ENCODE measurements at regions not wholly inside any gene's neighbourhood (a gene's known extent, or its start where the extent isn't known, plus 50 kb on each side); places are given as distances from the start of the nearest gene placed in this dataset.
A peak's percentile ranks its signal among the peaks of the same experiment; 100 is the strongest.

DNA sequence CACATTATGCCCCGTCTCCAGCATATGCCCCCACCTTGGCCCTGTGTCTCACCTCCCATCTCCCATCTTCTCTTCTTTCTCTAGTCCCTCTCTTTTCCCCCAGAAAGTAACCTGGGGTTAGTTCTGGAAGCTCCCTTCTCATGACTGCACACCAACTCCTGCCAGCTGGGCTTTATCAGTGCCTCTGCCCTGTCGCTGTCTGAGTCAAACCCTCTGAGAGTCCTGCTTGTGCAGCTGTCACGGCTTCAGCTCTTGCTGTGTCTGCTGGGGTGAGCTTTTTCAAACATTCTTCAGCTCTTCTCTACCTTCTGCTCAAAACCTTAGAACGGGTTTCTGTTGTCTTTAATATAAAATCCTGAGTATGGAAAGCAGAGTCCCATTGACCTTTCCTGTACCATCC lies 304.5 kb upstream of the B3GAT1 start:
- DNase-seq, result no peak

DNA sequence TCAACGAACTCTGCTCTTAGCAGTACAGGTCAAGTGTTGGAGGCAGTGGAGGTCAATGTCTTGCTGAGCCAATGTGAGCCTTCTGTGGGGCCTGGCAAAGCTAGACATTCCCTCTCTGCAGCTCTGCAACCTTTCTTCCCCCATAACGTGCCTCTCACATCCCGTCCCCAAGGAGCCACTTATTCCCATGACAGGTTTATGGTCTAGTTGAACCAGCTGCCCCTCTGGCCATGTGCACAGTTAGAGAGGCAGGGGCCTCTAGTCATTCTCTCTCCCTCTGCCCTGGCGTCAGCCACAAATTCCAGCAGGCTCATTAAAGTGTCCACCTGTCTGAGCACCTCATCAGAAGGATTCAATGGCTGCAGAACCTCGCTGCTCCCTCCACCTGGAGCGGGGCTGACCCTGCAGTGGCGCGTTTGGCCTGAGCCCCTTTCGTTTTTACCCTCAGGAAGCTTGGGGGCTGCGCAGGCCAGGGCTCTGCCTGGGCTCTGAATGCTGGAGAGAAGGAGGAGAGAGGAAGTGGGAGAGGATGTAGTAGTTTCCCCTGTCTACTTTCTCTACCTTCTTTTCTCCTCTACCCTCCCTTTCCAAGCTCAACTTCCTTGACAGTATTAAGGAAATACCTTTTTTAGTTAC lies 302.1 kb upstream of the B3GAT1 start:
- peak in 1 of 3 experiments; percentile 99 for DNase-seq

GRCh38 chr11:134712228-134713145 lies 300.4 kb upstream of the B3GAT1 start:
- no peak for DNase-seq

DNA sequence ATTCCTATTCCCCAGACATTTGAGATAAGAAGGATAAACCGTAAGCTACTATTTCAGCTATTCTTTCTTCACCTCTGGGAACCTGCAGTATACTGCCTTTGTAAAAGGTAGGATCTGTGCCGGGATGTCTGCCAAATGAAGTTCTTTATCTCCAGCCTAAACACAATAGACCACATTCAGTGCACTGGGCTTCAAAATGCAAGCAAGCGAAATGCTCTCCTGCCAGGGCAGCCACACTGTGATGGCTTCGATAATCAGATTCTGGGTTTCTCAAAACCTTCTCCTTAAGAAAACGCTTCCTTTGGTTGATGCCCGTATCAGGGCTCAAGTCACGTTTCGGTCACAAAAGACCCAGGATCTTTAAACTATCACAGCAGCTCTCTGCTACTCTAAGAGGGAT lies 299.5 kb upstream of the B3GAT1 start:
- no peak for DNase-seq

DNA sequence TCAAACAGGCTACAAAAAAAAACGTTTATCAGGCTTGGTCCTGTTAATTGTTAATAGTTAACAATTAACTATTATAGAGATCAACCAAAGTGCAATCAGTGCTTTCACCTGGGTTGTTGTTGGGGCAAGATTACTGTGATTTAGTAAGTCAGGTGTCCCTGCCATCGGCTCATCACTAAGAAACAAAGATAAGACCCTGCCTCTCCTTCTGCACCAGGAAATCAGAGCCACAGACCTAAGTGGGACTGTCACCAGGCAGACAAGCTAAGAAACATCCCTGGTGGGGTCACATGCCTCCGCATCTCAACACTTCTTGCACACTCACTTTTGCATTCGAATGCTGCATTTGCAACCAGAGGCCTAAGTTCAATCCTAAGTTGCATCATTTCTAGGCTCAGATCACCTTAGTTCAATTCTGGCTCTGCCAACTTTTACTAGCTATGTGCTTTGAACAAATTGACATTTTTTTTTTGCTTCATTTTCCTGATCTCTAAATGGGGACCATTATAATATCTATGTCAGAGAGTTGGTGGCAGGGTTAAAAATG lies 298.9 kb upstream of the B3GAT1 start:
- DNase-seq, result no peak

- DNase-seq, result no peak
Observed at GRCh38 chr11:134705858-134706257, 293.8 kb upstream of the B3GAT1 start.

- DNase-seq, result no peak
Observed at GRCh38 chr11:134702827-134703226, 290.8 kb upstream of the B3GAT1 start.

DNA sequence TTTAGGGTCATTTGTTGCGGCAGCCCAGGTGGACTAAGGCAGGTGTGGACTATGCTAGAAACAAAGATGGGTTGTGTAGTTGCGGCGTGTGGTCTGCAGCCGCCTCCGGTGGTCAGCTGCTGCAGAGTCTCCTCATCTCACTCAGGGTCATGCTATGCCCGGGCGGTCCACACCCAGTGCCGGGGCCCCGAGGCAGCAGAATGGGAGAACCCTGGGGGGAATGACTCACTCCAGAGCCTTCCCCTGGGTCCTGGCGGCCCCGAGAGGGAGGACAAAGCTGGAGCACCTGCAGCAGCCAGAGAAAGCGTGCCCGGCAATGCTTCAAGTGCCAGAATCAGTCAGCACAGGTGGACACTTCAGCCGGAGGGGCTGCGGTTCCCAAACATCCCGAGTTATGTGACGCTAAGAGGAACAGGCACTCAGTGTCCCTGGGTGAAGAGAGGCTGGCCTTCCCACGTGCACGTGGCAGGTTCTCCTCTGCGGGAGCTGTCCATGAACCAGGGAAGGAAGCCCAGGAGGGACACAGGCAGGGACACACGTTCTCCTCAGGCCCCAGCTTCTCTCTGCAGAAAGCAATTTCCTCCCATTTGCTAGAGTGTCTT lies 289.6 kb upstream of the B3GAT1 start:
- peak in 2 of 3 experiments; percentile 12 to 58 for DNase-seq

GRCh38 chr11:134700101-134700640 lies 288.1 kb upstream of the B3GAT1 start:
- DNase-seq, result no peak

- no peak for DNase-seq
Observed at GRCh38 chr11:134696455-134696854, 284.4 kb upstream of the B3GAT1 start.

DNA sequence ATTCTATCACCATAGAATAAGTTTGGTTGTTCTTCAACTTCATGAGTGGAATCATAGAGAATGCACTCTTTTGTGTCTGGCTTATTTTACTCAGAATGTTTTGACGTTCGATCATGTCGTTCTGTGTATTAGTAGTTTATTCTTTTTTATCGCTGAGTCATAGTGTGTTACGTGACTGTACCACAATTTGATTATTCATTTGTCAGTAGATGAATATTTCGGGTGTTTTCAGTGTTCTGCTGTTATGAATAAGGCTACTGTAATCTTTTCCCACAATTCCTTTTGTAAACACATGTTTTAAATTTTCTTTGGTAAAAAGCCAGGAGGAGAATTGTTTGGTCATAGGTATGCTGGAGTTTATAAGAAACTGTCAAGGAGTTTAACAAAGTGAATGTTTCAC lies 279.9 kb upstream of the B3GAT1 start:
- DNase-seq, result no peak

DNA sequence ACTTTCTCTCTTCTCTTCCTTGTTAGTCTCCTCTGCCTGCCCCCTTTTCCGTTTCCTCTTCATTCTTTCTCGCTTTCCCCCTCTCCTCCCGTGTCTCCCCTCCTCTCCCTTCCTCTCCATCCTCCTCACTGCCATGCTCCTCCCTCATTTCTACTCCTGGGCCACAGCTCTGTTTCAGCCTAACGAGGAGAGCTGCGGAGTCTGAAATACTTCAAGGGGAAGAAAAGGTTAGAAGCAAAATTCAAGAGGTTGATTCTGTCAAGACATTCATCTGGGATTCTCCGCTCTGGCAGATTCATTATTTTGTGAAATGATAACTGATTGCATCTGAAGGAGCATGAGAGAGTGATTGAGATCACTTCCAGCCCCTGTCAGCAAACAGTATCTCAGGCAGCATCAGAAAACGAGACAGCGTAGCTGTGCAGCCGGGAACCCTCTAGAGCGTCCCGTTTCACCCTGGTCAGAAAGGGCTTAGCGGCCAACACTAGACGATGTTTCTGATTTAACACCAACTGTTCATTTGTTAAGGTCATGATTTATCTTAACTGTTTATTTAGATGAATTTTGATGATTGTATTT lies 279.3 kb upstream of the B3GAT1 start:
- no peak for DNase-seq

- no peak for DNase-seq
Observed at GRCh38 chr11:134689886-134690285, 277.8 kb upstream of the B3GAT1 start.

GRCh38 chr11:134687548-134687947 lies 275.5 kb upstream of the B3GAT1 start:
- DNase-seq, result no peak

- no peak for DNase-seq
Observed at GRCh38 chr11:134686460-134687061, 274.5 kb upstream of the B3GAT1 start.

DNA sequence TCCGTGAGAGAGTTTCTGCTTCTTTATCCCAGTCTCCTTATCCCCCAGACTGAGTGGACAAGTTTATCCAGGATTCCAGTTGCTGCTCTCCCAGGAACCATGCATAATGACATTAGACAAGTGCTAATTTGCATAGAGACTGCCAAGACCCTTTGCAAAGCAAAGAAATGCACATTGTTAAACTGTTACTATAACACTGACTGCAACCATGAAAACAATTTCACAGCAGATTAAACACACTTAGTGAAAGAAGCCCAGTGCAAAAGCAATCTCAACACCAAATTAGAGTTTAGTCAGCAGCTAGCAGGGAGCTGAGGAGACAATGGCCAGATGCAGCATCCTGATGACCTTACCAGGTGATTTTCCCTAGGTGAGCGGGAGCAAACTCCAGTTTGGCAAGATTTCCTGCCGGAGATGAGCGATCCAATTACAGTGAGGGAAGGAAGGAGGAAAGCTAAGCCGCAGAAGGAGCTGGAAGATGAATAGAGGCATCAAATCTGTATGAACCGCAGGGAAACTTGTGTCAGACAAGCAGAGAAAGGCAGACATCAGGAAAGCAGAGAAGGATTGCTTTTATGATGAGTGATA lies 273.8 kb upstream of the B3GAT1 start:
- DNase-seq, result no peak

- DNase-seq, result no peak
Observed at GRCh38 chr11:134684576-134684975, 272.5 kb upstream of the B3GAT1 start.

DNA sequence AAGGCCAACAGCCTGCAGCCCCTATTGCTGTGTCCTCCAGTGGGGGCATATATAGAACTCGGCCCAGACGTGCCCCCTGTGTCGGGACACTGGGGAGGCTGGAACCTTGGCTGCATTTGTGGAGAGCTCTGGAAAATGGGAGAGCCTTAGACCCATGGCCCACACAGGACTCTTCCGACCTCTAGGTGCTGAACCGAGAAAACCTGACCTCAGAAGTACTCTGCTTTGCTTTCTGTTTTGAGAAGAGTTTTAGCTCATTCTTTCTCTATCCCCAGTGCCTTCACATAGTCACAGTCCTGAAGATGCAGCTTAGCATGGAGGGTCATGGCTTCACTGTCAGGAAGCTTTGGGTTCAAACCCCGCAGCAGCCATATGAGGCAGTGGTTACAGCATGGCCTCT lies 271.8 kb upstream of the B3GAT1 start:
- no peak for DNase-seq

GRCh38 chr11:134682577-134682976 lies 270.5 kb upstream of the B3GAT1 start:
- no peak for DNase-seq

- DNase-seq, result no peak
Observed at GRCh38 chr11:134679592-134679991, 267.6 kb upstream of the B3GAT1 start.

DNA sequence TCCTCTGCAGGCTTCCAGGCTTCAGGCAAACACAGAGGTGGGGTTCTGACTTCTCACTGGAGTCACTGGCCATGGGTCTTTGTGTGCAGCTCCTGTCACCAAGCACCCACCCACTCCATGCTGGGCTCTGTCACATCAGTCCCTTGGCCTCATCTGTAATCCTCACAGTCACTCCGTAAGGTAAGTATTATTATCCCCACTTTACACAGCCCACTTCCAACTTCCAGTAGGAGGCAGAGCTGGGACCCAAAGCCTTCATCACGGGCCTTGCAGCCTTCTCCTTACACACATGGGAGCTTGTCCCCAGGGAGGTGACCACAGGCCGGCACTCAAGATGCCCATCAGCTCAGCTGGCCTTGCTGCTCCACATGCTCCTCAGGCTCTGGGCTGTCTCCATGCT lies 266.7 kb upstream of the B3GAT1 start:
- no peak for DNase-seq

DNA sequence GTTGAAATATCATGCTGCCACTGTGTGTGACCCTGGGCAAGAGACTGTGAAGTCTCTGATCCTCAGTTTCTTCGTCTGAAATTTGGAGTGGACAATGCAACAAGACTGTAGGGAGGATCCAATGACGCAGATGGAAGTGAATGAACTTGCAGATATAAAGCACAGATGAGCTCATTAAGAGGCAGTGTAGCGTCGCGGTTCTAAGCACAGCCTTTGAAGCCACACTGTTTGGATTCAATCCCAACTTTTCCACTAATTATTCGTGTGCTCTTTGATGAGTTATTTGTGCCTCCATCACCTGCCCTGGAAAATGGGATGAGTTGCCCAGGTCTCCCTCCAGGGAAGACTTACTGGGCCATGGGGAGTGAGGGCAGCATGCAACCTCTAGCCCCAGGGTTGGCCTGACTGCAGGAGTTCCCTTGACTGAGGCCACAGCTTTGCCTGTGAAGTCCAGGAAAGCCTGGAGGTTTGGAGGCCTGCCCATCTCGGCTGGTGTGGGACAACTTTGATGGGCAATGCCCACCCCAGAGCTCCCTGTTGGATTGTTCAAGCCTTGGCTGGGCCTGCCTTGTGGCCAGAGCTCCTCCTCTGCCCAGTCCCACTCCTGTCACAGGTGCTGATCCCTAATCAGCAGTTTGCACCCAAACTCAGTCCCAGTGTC lies 266.0 kb upstream of the B3GAT1 start:
- no peak for DNase-seq

All from NCI-H1417 (cell line).